Pulmonary artery endothelial cell (primary cell): ENCODE measurements at regions not wholly inside any gene's neighbourhood (a gene's known extent, or its start where the extent isn't known, plus 50 kb on each side); places are given as distances from the start of the nearest gene placed in this dataset.

Experiments
- DNase-seq: peaks from one replicate; pipeline ENCODE4 v3.0.0-alpha.2; 2011; ENCODE audit warnings: low read depth, low spot score

GRCh38 chr14:101394374-101394773 is 166.9 kb upstream of the DIO3 start:
- no peak for DNase-seq

- DNase-seq: no peak
These were observed 165.5 kb upstream of the DIO3 start for GRCh38 chr14:101395779-101396178.

- no peak for DNase-seq
These were observed 164.1 kb upstream of the DIO3 start for GRCh38 chr14:101397206-101397605.

GRCh38 chr14:101398011-101398410 is 163.3 kb upstream of the DIO3 start:
- no peak for DNase-seq

- DNase-seq: no peak
These were observed 161.4 kb upstream of the DIO3 start for GRCh38 chr14:101399737-101400517.

GRCh38 chr14:101400830-101401229 is 160.5 kb upstream of the DIO3 start:
- no peak for DNase-seq

GRCh38 chr14:101402936-101403660 is 158.2 kb upstream of the DIO3 start:
- DNase-seq: no peak

GRCh38 chr14:101404426-101405170 is 156.7 kb upstream of the DIO3 start:
- no peak for DNase-seq

GRCh38 chr14:101405171-101405883 is 156.0 kb upstream of the DIO3 start:
- no peak for DNase-seq

- DNase-seq: no peak
These were observed 154.4 kb upstream of the DIO3 start for GRCh38 chr14:101406921-101407320.

- DNase-seq: no peak
These were observed 154.0 kb upstream of the DIO3 start for GRCh38 chr14:101407328-101407727.

GRCh38 chr14:101408077-101408831 is 153.0 kb upstream of the DIO3 start:
- no peak for DNase-seq

- DNase-seq: no peak
These were observed 152.2 kb upstream of the DIO3 start for GRCh38 chr14:101409006-101409543.

GRCh38 chr14:101410126-101410525 is 151.2 kb upstream of the DIO3 start:
- no peak for DNase-seq

GRCh38 chr14:101411151-101411550 is 150.1 kb upstream of the DIO3 start:
- no peak for DNase-seq

GRCh38 chr14:101411779-101412178 is 149.5 kb upstream of the DIO3 start:
- DNase-seq: no peak

GRCh38 chr14:101412739-101413138 is 148.6 kb upstream of the DIO3 start:
- DNase-seq: no peak

GRCh38 chr14:101417434-101417833 is 143.9 kb upstream of the DIO3 start:
- DNase-seq: no peak

- no peak for DNase-seq
These were observed 142.7 kb upstream of the DIO3 start for GRCh38 chr14:101418601-101419000.

GRCh38 chr14:101426466-101426865 is 134.8 kb upstream of the DIO3 start:
- DNase-seq: no peak

- DNase-seq: no peak
These were observed 132.9 kb upstream of the DIO3 start for GRCh38 chr14:101428409-101428808.
